ENCODE measurements at regions not wholly inside any gene's neighbourhood (a gene's known extent, or its start where the extent isn't known, plus 50 kb on each side); places are given as distances from the start of the nearest gene placed in this dataset.

GRCh38 chr12:90831712-90832111 is 123.3 kb downstream of the CCER1 start:
- no peak overlapping the region for H3K4me3 ChIP-seq (replicated peaks; ENCODE audit: low read depth, low read length)
- no peak for TF ChIP-seq CTCF (IDR thresholded peaks at IDR 0.05; ENCODE audit: low read length, missing control alignments)
- DNase-seq (ENCODE audit: low read depth) = no peak

DNA sequence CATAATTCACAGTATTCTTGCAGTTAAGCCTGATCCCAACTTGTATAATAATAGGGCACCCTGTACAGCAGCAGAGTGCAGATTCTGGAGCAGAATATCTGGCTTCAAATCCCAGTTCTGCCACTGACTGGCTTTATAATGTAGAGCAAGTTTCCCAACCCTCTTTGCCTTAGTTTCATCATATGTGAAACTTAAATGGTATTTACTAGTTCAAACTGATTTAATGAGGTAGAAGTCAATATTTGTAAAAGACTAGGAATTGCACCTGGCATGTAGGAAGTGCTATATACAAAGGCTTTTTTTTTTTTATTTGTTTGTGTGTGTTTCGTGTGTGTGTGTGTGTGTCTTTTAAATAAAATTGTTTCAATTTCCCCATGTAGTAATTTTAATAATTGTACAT is 125.9 kb downstream of the CCER1 start:
- DNase-seq (ENCODE audit: low read depth) = no peak
- H3K4me3 ChIP-seq (replicated peaks; ENCODE audit: low read depth, low read length) = no peak overlapping the region
- TF ChIP-seq CTCF (IDR thresholded peaks at IDR 0.05; ENCODE audit: low read length, missing control alignments) = no peak

DNA sequence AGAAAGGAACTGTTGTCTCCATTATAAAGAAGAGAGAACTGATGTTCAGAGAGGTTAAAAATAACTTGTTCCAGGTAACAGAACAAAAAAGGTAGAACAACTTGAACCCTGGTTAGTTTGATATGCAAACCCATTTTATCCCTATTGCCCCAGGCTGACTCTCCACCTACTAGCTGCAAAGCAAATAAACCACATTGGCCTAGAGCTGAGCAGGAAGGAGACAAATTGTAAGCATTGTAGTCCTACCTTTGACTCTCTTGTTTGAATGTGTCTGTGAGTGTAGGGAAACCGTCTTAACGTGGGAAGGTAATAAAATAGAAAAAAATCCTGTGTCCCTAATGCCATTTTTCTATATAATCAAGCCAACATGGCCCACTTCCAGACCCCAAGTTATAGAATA is 126.4 kb downstream of the CCER1 start:
- no peak for DNase-seq (ENCODE audit: low read depth)
- no peak for TF ChIP-seq CTCF (IDR thresholded peaks at IDR 0.05; ENCODE audit: low read length, missing control alignments)

DNA sequence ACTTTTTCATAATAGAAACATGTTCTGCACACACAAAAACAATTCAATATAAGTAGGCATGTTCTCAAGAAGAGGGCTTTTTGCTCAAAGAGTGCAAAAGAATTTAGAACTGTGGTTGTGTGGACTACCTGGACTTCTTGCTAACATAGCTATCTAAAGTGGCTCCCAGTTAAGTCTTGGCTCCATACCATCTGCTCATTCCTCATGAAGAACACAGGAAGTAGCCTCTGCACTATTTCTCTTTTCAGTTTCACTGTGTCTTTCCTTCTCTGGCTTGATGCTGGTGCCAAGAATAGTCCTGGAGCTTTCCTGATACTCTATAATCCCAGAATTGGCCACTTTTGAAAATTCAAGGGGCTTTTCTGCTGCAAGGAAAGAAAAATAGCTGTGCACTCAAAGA is 127.4 kb downstream of the CCER1 start:
- no peak overlapping the region for H3K4me3 ChIP-seq (replicated peaks; ENCODE audit: low read depth, low read length)
- no peak for TF ChIP-seq CTCF (IDR thresholded peaks at IDR 0.05; ENCODE audit: low read length, missing control alignments)
- no peak for DNase-seq (ENCODE audit: low read depth)

More for the DNA sequence above, 126.4 kb downstream of the CCER1 start:
- no peak overlapping the region for H3K4me3 ChIP-seq (replicated peaks; ENCODE audit: low read depth, low read length)

- no peak overlapping the region for H3K4me3 ChIP-seq (replicated peaks; ENCODE audit: low read depth, low read length)
- TF ChIP-seq CTCF (IDR thresholded peaks at IDR 0.05; ENCODE audit: low read length, missing control alignments) = no peak
- peak; percentile 4 for DNase-seq (ENCODE audit: low read depth)
Measured at GRCh38 chr12:90826036-90826435, 128.9 kb downstream of the CCER1 start.

- no peak for DNase-seq (ENCODE audit: low read depth)
- TF ChIP-seq CTCF (IDR thresholded peaks at IDR 0.05; ENCODE audit: low read length, missing control alignments) = no peak
- no peak overlapping the region for H3K4me3 ChIP-seq (replicated peaks; ENCODE audit: low read depth, low read length)
Measured at GRCh38 chr12:90823859-90824258, 131.1 kb downstream of the CCER1 start.

DNA sequence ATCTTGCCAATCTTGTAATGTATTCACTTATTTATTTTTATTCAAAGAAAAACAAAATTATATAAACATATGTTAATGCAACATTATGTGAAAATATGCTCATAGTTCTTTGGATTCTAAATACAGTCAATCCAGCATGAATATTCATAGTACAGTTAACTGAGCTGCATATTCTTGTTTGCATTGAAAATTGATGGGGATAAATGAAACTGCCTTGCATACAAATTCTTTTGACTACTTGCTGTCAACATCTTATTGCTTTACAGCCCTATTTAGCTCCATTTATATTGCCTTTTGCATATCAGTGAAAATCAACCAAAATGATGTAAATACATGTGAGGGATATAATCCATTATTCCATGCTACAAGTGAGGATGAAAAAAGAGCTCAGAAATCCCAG is 135.3 kb downstream of the CCER1 start:
- DNase-seq (ENCODE audit: low read depth) = no peak
- TF ChIP-seq CTCF (IDR thresholded peaks at IDR 0.05; ENCODE audit: low read length, missing control alignments) = no peak
- H3K4me3 ChIP-seq (replicated peaks; ENCODE audit: low read depth, low read length) = no peak overlapping the region
